HG03159 (cell line): ENCODE measurements at regions not wholly inside any gene's neighbourhood (a gene's known extent, or its start where the extent isn't known, plus 50 kb on each side); places are given as distances from the start of the nearest gene placed in this dataset.

ENCODE experiments used
- ATAC-seq: cut with Tn5 transposase; IDR thresholded peaks from one replicate; pipeline ENCODE4 v1.9.1; 2021; ENCODE audit warnings: mild to moderate bottlenecking, moderate library complexity; ENCODE audit not compliant: unreplicated experiment

GRCh38 chr13:105297839-105298238, 1237.6 kb downstream of the EFNB2 start:
- ATAC-seq = no peak

GRCh38 chr13:105291987-105292386, 1243.5 kb downstream of the EFNB2 start:
- no peak for ATAC-seq

- no peak for ATAC-seq
Observed at GRCh38 chr13:105290596-105290995, 1244.9 kb downstream of the EFNB2 start.

GRCh38 chr13:105285526-105285925, 1249.9 kb downstream of the EFNB2 start:
- no peak for ATAC-seq

GRCh38 chr13:105282406-105283285, 1252.8 kb downstream of the EFNB2 start:
- ATAC-seq = no peak

- ATAC-seq = no peak
Observed at GRCh38 chr13:105278943-105279381, 1256.5 kb downstream of the EFNB2 start.

GRCh38 chr13:105276571-105276970, 1258.9 kb downstream of the EFNB2 start:
- ATAC-seq = no peak

GRCh38 chr13:105273665-105274222, 1261.7 kb downstream of the EFNB2 start:
- ATAC-seq = no peak

- no peak for ATAC-seq
Observed at GRCh38 chr13:105272660-105273631, 1262.5 kb downstream of the EFNB2 start.

GRCh38 chr13:105266615-105267014, 1268.8 kb downstream of the EFNB2 start:
- ATAC-seq = no peak

GRCh38 chr13:105262579-105262978, 1272.9 kb downstream of the EFNB2 start:
- no peak for ATAC-seq

GRCh38 chr13:105259426-105259825, 1276.0 kb downstream of the EFNB2 start:
- no peak for ATAC-seq

- no peak for ATAC-seq
Observed at GRCh38 chr13:105255472-105255871, 1280.0 kb downstream of the EFNB2 start.

- ATAC-seq = no peak
Observed at GRCh38 chr13:105251293-105251692, 1284.2 kb downstream of the EFNB2 start.

- no peak for ATAC-seq
Observed at GRCh38 chr13:105247830-105248229, 1287.6 kb downstream of the EFNB2 start.

- no peak for ATAC-seq
Observed at GRCh38 chr13:105240371-105240770, 1295.1 kb downstream of the EFNB2 start.

GRCh38 chr13:105232439-105232838, 1303.0 kb downstream of the EFNB2 start:
- ATAC-seq = no peak

- ATAC-seq = no peak
Observed at GRCh38 chr13:105232006-105232405, 1303.5 kb downstream of the EFNB2 start.

- ATAC-seq = no peak
Observed at GRCh38 chr13:105231579-105231978, 1303.9 kb downstream of the EFNB2 start.

- ATAC-seq = no peak
Observed at GRCh38 chr13:105220881-105221280, 1314.6 kb downstream of the EFNB2 start.

- ATAC-seq = no peak
Observed at GRCh38 chr13:105220063-105220462, 1315.4 kb downstream of the EFNB2 start.
